ENCODE measurements at regions not wholly inside any gene's neighbourhood (a gene's known extent, or its start where the extent isn't known, plus 50 kb on each side); places are given as distances from the start of the nearest gene placed in this dataset.
"Not testable (repeated sequence)": the region's sequence is repeated elsewhere in the genome, so short reads cannot be mapped to it uniquely, and the experiment has no call there.

- DNase-seq (ENCODE audit: low read depth, low spot score), result no peak
Observed at GRCh38 chr12:92432724-92433441, 269.9 kb upstream of the PLEKHG7 start.

- DNase-seq (ENCODE audit: low read depth, low spot score), result peak; percentile 5
Observed at GRCh38 chr12:92431146-92431545, 271.6 kb upstream of the PLEKHG7 start.

- no peak for DNase-seq (ENCODE audit: low read depth, low spot score)
Observed at GRCh38 chr12:92426332-92426731, 276.5 kb upstream of the PLEKHG7 start.

DNA sequence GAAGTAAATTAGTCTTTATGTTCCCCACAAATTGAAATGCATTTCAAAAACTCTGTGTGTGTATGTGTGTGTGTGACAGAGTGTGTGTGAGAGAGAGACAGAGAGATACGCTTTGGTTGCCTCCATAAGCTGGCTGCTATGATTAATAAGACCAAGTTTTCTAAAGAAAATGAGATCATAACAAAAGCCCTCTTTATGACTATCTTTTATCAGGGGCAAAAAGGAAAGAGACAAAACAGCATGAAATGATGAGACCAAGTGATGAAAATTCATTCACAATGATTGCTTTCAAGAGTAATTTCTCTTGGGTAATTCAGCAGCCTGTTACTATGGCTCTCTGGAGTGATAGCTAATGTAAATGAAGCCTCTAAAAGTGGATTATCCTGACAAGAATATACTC lies 277.6 kb upstream of the PLEKHG7 start:
- no peak for DNase-seq (ENCODE audit: low read depth, low spot score)

DNA sequence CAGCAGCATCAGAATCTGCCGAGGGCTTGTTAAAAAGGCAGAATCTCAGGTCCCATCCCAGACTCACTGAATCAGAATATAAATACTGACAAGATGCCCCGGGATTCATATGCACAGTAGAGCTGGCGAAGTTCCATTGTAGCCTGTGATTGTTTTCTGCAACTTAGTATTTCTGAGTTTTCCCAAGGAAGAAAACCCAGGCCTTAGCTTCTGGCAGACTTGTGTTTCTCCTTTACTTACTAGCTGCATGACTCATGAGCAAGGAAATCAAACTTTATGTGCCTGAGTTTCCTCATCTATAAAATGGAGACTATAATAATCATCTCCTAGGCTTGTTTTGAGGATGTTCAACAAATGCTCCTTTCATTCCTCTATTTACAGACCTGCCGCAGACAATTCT lies 278.5 kb upstream of the PLEKHG7 start:
- DNase-seq (ENCODE audit: low read depth, low spot score), result no peak

- no peak for DNase-seq (ENCODE audit: low read depth, low spot score)
Observed at GRCh38 chr12:92421701-92422100, 276.1 kb upstream of the BTG1 start.

DNA sequence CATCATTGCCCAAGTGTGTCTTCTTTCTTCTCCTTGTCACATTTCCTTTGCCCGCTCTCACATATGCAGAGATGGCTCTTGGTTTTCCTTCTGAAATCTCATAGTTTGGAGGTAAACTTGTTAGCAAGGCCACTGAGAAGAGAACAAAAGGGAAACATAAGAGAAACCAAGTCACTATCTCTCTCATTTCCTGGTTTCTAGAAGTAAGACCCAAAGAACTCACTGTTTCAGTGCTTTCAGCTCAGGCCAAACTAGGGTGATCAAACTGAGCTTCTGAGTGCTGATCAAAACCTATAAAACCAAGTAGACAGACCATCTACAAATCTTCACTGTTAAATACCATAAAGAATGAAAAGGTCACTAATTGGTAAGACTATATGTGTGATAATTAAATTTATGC lies 275.4 kb upstream of the BTG1 start:
- no peak for DNase-seq (ENCODE audit: low read depth, low spot score)

DNA sequence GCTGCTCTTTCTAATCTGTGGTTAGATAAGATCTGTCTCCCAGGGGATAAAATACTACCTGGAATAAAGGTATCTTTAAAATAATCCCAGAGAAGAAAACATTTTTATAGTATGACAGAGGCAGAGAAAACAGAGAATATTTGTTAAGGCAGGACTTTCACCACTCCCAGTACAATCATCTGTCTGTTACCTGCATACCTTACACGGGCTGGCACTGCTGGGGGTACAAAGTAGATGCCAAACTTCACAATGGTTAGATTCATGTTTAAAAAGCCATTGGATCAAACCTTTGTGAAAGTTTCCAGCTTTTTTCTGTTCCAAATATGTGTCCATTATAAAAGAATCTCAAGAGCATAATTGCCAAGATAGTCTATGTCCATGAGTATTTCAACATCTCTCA lies 273.6 kb upstream of the BTG1 start:
- no peak for DNase-seq (ENCODE audit: low read depth, low spot score)

DNA sequence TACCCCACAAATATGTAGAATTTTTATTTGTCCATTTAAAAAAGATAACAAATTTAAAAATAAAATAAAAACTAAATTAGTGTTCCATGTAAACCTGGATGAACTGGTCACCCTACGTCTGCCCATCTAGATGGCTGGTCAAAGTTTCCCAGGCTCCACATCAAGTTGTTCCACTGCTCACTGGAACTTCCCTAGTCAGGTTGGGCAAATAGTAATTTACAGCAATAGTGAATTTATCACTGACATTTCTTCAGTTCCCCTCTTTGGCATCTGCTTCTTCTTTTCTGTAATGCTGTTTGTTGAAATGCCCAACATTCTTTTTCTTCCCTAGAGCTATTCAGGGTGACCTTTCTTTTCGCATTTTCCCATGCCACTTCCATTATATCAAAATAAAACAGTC lies 272.7 kb upstream of the BTG1 start:
- no peak for DNase-seq (ENCODE audit: low read depth, low spot score)

DNA sequence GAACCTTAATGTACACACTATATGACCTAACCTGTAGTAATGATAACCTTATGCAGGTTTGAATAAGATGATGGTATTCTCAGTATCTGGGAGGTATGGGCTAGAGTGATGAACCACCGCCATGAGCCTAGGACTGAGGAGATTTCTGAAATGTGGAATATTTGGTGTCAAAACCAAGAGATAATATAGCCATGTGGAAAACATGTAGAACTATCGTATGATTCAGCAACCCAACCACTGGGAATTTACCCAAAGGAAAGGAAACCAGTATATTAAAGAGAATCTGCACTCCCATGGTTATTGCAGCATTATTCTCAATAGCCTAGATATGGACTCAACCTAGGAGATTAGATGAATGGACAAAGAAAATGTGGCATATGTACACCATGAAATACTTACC lies 271.7 kb upstream of the BTG1 start:
- DNase-seq (ENCODE audit: low read depth, low spot score), result no peak

- no peak for DNase-seq (ENCODE audit: low read depth, low spot score)
Observed at GRCh38 chr12:92416385-92416812, 270.8 kb upstream of the BTG1 start.

GRCh38 chr12:92414170-92415070 lies 268.8 kb upstream of the BTG1 start:
- DNase-seq (ENCODE audit: low read depth, low spot score), result no peak

- DNase-seq (ENCODE audit: low read depth, low spot score), result no peak
Observed at GRCh38 chr12:92413286-92413685, 267.6 kb upstream of the BTG1 start.

- no peak for DNase-seq (ENCODE audit: low read depth, low spot score)
Observed at GRCh38 chr12:92412856-92413255, 267.2 kb upstream of the BTG1 start.

GRCh38 chr12:92411687-92412086 lies 266.0 kb upstream of the BTG1 start:
- DNase-seq (ENCODE audit: low read depth, low spot score), result no peak

DNA sequence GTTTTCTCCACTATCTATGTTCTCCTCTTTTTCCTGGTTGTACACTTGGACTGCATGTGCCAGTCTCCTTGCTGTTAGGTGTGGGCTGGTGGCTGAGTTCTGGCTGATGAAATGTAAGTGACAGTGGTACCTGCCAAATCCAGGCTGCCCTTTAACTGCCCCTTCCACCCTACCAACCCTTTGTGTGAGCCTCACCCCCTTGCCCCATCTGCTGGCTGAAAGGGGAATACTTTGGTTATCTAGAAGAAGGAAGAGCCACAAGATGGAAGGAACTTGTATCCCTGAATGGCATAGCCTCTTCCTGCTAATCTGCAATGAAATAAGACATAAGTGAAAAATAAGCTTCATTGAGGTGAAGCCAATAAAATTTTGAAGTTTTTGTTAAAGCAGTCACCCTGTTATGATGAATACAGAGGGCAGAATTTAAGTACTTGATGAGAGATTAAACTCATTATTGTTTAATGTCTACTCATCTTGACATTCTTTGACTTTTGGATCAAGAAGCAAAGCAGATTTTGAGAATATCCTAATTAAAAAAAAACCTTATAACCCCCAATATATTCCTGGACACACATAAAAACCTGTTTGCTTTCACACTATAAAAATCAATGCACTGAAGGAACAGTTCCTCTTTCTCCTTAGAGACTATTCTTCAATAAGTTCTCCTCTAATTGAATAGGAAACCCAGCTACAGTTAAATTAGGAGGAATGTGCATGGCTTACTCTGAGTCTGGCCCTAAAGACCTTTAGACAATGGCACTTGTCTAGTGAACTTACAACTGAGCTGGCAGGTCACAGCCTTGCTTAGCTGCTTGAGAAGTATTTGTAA lies 262.6 kb upstream of the BTG1 start:
- DNase-seq (ENCODE audit: low read depth, low spot score), result peak; percentile 58

DNA sequence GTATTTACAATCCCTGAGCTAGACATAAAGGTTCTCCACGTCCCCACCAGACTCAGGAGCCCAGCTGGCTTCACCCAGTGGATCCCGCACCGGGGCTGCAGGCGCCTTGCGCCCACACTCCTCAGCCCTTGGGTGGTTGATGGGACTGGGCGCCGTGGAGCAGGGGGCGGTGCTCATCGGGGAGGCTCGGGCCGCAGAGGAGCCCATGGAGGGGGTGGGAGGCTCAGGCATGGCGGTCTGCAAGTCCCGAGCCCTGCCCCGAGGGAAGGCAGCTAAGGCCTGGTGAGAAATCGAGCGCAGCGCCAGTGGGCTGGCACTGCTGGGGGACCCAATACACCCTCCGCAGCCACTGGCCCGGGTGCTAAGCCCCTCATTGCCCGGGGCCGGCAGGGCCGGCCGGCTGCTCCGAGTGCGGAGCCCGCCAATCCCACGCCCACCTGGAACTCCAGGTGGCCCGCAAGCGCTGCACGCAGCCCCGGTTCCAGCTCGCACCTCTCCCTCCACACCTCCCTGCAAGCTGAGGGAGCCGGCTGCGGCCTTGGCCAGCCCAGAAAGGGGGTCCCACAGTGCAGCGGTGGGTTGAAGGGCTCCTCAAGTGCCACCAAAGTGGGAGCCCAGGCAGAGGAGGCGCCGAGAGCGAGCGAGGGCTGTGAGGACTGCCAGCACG lies 260.9 kb upstream of the BTG1 start:
- not testable (repeated sequence) for DNase-seq (ENCODE audit: low read depth, low spot score)

- not testable (repeated sequence) for DNase-seq (ENCODE audit: low read depth, low spot score)
Observed at GRCh38 chr12:92405801-92406251, 260.2 kb upstream of the BTG1 start.

- DNase-seq (ENCODE audit: low read depth, low spot score), result no peak
Observed at GRCh38 chr12:92404921-92405320, 259.3 kb upstream of the BTG1 start.

DNA sequence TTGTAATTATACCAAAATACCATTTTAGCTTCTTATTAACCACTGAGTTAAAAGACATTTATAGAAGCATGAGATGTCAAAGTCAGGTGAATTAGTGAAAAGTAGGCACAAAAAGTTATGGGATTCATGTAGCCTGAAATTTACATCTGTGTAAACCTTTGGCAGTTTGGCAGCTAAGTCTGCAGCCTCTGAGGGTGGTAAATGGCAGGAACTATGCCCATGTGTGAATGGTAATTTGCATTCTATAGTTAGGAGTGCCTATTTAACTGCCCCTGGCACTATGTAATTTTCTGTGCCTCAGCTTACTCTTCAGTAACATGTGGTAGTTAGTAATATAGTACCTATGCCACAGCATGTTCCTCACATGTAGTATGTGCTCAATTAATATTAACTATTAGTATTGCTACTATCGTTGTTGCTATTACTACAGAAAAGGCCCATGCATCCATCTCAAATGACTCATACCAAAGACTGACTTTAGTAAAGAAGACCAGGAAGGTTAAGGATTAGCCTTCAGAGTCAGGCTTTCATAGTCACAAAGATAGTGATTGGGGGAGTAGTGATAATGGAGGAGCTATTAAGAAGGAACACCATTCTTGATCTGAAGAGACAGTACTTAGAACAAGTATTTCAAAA lies 258.7 kb upstream of the BTG1 start:
- DNase-seq (ENCODE audit: low read depth, low spot score), result no peak
